Astrocyte of the cerebellum (primary cell): ENCODE measurements at regions not wholly inside any gene's neighbourhood (a gene's known extent, or its start where the extent isn't known, plus 50 kb on each side); places are given as distances from the start of the nearest gene placed in this dataset.

Experiments used
- DNase-seq: peaks from one replicate; pipeline ENCODE4 v3.0.0-alpha.2; 2011; ENCODE audit warnings: low read depth
- H3K4me3 ChIP-seq: 2 replicates; pipeline ENCODE4 v1.5.1; 2011; ENCODE audit warnings: mild to moderate bottlenecking, low read depth, low read length, moderate library complexity
- CTCF ChIP-seq: IDR thresholded peaks from 2 replicates; pipeline ENCODE4 v1.5.1; 2012; ENCODE audit warnings: low read length, low read depth, moderate library complexity, mild to moderate bottlenecking; ENCODE audit errors: missing control alignments
- in situ Hi-C: cut with HindIII; loops from 2 replicates; pipeline ENCODE4 v1.10.0; 2017; ENCODE audit warnings: low sequenced_read_pairs

GRCh38 chr10:1872151-1872726 is 134.9 kb upstream of the ADARB2 start:
- no peak for DNase-seq
- no peak for TF ChIP-seq CTCF
- in situ Hi-C loops, result no loop called here
- no peak overlapping the region for H3K4me3 ChIP-seq

GRCh38 chr10:1870491-1870890 is 133.2 kb upstream of the ADARB2 start:
- no peak for TF ChIP-seq CTCF
- no peak for DNase-seq
- H3K4me3 ChIP-seq, result no peak overlapping the region
- in situ Hi-C loops, result no loop called here

GRCh38 chr10:1869861-1870260 is 132.5 kb upstream of the ADARB2 start:
- in situ Hi-C loops, result no loop called here

GRCh38 chr10:1860351-1860750 is 123.0 kb upstream of the ADARB2 start:
- H3K4me3 ChIP-seq, result no peak overlapping the region
- TF ChIP-seq CTCF, result no peak
- DNase-seq, result peak; percentile 1
- in situ Hi-C loops, result no loop called here

More at GRCh38 chr10:1869861-1870260, 132.5 kb upstream of the ADARB2 start:
- DNase-seq, result no peak
- H3K4me3 ChIP-seq, result no peak overlapping the region
- TF ChIP-seq CTCF, result no peak

- TF ChIP-seq CTCF, result no peak
- in situ Hi-C loops, result no loop called here
- H3K4me3 ChIP-seq, result no peak overlapping the region
- no peak for DNase-seq
Observed at GRCh38 chr10:1858547-1858946, 121.2 kb upstream of the ADARB2 start.

- TF ChIP-seq CTCF, result no peak
- DNase-seq, result no peak
- in situ Hi-C loops, result no loop called here
- no peak overlapping the region for H3K4me3 ChIP-seq
Observed at GRCh38 chr10:1858048-1858447, 120.7 kb upstream of the ADARB2 start.
